ENCODE measurements at regions not wholly inside any gene's neighbourhood (a gene's known extent, or its start where the extent isn't known, plus 50 kb on each side); places are given as distances from the start of the nearest gene placed in this dataset.

- H3K36me3 Mint-ChIP-seq (ENCODE audit: low read depth), result no peaks in the 10 kb centered on the region
- ATAC-seq (no peak), DNase-seq (ENCODE audit: low spot score) (no peak)
- Histone ChIP-seq H3K27me3 (ENCODE audit: insufficient read depth) (no peaks in the 10 kb centered on the region), H3K36me3 (ENCODE audit: insufficient read depth) (no peaks in the 10 kb centered on the region), H3K4me1 (ENCODE audit: insufficient read depth) (no peaks in the 10 kb centered on the region), H3K4me3 (no peak overlapping the region), H3K9me2 (ENCODE audit: insufficient read depth) (peaks cover 3% of the 10 kb centered on the region; the same call in 1 of the 2 replicates), H3K27ac (ENCODE audit: low read depth) (no peak overlapping the region), H3F3A (replicated peaks; ENCODE audit: low read depth) (no peaks in the 10 kb centered on the region), H4K20me1 (replicated peaks; ENCODE audit: insufficient read depth) (no peaks in the 10 kb centered on the region), H2AFZ (no peak overlapping the region), H3K79me2 (replicated peaks; ENCODE audit: insufficient read depth) (no peaks in the 10 kb centered on the region), H3K4me2 (no peak overlapping the region)
- TF ChIP-seq ZNF331 (CRISPR knock-in tag; IDR thresholded peaks at IDR 0.05; ENCODE audit: low read depth), result no peak
- TF ChIP-seq STAT1 (IDR thresholded peaks at IDR 0.05; ENCODE audit: unreplicated experiment), result no peak
- TF ChIP-seq, protein P1, sequence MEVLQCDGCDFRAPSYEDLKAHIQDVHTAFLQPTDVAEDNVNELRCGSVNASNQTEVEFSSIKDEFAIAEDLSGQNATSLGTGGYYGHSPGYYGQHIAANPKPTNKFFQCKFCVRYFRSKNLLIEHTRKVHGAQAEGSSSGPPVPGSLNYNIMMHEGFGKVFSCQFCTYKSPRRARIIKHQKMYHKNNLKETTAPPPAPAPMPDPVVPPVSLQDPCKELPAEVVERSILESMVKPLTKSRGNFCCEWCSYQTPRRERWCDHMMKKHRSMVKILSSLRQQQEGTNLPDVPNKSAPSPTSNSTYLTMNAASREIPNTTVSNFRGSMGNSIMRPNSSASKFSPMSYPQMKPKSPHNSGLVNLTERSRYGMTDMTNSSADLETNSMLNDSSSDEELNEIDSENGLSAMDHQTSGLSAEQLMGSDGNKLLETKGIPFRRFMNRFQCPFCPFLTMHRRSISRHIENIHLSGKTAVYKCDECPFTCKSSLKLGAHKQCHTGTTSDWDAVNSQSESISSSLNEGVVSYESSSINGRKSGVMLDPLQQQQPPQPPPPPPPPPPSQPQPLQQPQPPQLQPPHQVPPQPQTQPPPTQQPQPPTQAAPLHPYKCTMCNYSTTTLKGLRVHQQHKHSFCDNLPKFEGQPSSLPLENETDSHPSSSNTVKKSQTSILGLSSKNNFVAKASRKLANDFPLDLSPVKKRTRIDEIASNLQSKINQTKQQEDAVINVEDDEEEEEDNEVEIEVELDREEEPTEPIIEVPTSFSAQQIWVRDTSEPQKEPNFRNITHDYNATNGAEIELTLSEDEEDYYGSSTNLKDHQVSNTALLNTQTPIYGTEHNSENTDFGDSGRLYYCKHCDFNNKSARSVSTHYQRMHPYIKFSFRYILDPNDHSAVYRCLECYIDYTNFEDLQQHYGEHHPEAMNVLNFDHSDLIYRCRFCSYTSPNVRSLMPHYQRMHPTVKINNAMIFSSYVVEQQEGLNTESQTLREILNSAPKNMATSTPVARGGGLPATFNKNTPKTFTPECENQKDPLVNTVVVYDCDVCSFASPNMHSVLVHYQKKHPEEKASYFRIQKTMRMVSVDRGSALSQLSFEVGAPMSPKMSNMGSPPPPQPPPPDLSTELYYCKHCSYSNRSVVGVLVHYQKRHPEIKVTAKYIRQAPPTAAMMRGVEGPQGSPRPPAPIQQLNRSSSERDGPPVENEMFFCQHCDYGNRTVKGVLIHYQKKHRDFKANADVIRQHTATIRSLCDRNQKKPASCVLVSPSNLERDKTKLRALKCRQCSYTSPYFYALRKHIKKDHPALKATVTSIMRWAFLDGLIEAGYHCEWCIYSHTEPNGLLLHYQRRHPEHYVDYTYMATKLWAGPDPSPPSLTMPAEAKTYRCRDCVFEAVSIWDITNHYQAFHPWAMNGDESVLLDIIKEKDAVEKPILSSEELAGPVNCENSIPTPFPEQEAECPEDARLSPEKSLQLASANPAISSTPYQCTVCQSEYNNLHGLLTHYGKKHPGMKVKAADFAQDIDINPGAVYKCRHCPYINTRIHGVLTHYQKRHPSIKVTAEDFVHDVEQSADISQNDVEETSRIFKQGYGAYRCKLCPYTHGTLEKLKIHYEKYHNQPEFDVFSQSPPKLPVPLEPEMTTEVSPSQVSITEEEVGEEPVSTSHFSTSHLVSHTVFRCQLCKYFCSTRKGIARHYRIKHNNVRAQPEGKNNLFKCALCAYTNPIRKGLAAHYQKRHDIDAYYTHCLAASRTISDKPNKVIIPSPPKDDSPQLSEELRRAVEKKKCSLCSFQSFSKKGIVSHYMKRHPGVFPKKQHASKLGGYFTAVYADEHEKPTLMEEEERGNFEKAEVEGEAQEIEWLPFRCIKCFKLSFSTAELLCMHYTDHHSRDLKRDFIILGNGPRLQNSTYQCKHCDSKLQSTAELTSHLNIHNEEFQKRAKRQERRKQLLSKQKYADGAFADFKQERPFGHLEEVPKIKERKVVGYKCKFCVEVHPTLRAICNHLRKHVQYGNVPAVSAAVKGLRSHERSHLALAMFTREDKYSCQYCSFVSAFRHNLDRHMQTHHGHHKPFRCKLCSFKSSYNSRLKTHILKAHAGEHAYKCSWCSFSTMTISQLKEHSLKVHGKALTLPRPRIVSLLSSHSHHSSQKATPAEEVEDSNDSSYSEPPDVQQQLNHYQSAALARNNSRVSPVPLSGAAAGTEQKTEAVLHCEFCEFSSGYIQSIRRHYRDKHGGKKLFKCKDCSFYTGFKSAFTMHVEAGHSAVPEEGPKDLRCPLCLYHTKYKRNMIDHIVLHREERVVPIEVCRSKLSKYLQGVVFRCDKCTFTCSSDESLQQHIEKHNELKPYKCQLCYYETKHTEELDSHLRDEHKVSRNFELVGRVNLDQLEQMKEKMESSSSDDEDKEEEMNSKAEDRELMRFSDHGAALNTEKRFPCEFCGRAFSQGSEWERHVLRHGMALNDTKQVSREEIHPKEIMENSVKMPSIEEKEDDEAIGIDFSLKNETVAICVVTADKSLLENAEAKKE (CRISPR knock-in tag; IDR thresholded peaks at IDR 0.05), result no peak
- TF ChIP-seq NANOG (IDR thresholded peaks at IDR 0.05; ENCODE audit: borderline replicate concordance), result no peak
- TF ChIP-seq, protein P2, sequence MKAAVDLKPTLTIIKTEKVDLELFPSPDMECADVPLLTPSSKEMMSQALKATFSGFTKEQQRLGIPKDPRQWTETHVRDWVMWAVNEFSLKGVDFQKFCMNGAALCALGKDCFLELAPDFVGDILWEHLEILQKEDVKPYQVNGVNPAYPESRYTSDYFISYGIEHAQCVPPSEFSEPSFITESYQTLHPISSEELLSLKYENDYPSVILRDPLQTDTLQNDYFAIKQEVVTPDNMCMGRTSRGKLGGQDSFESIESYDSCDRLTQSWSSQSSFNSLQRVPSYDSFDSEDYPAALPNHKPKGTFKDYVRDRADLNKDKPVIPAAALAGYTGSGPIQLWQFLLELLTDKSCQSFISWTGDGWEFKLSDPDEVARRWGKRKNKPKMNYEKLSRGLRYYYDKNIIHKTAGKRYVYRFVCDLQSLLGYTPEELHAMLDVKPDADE (IDR thresholded peaks at IDR 0.05), result no peak
- no peak for TF ChIP-seq REST (IDR thresholded peaks at IDR 0.05; ENCODE audit: unreplicated experiment)
- no peak for TF ChIP-seq CTCF (conservative IDR thresholded peaks at IDR 0.05; ENCODE audit: low read depth in 2 of 2)
- no peak for TF ChIP-seq EZH2 (IDR thresholded peaks at IDR 0.05; ENCODE audit: low read depth, unreplicated experiment)
- no peak for TF ChIP-seq ZNF114 (CRISPR knock-in tag; IDR thresholded peaks at IDR 0.05)
- H3K9me3 Mint-ChIP-seq, result no peaks in the 10 kb centered on the region
- no peaks in the 10 kb centered on the region for H3K27me3 Mint-ChIP-seq (ENCODE audit: insufficient read depth, low read depth, poor library complexity)
- peaks cover 2% of the 10 kb centered on the region; the same call in 1 of the 3 replicates for H3K4me1 Mint-ChIP-seq
- no peak overlapping the region for H3K4me3 Mint-ChIP-seq
- H3K27ac Mint-ChIP-seq, result no peak overlapping the region
Measured at GRCh38 chr13:42487221-42487620, 86.7 kb upstream of the TNFSF11 start.
